BJ (cell line): ENCODE measurements at regions not wholly inside any gene's neighbourhood (a gene's known extent, or its start where the extent isn't known, plus 50 kb on each side); places are given as distances from the start of the nearest gene placed in this dataset.

Experiments used
- CTCF ChIA-PET: fragments of 350-600 bp; formaldehyde crosslinking; extraction: SDS; loops from one replicate; lab custom pipeline; 2021; ENCODE audit warnings: antibody characterized with exemption, inconsistent platforms; lab: Yijun Ruan, JAX
- POLR2A ChIA-PET: fragments of 300-600 bp; sonication (Branson Sonifier 250); formaldehyde crosslinking; extraction: SDS; loops from one replicate; lab custom pipeline; 2021; ENCODE audit warnings: antibody characterized with exemption; lab: Charles Lee
- DNase-seq: peaks from one replicate; pipeline ENCODE4 v3.0.0-alpha.2; 2011; ENCODE audit warnings: low read depth
- H3K27me3 ChIP-seq: 2 replicates; pipeline ENCODE4 v1.6.0; 2011; ENCODE audit warnings: low read length; ENCODE audit not compliant: control insufficient read depth, insufficient read depth
- H3K36me3 ChIP-seq: 2 replicates; pipeline ENCODE4 v1.5.1; 2011; ENCODE audit warnings: low read length; ENCODE audit not compliant: control insufficient read depth, insufficient read depth
- H3K4me3 ChIP-seq: 2 replicates; pipeline ENCODE4 v1.5.1; 2011; ENCODE audit warnings: low read depth, mild to moderate bottlenecking, control low read depth, low read length
- TF ChIP-seq, protein P1 (sequence below): IDR thresholded peaks from 2 replicates; pipeline ENCODE4 v1.5.1; 2011; ENCODE audit warnings: low read depth, mild to moderate bottlenecking, control low read depth, inconsistent platforms, low read length, moderate library complexity; ENCODE audit not compliant: insufficient read depth

DNA sequence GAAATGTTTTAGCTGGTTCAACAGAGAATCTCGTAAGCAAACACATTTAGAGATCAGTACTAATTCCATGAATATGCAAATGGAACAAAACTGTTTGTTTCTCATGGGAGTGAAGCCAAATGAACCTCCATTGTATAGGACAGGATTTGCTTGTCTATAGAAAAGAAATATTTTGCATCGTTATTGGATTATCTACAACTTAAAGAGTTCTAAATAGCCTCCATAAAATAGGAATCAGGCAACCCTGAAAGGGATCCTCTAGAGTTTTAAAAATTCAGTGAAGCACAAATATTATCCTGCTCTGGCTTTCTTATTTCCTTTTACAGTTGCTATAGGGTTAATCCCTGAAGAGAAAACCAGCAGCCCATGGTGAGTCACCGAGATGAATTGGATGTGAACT is 378.4 kb upstream of the NRXN1 start:
- TF ChIP-seq, protein P1, sequence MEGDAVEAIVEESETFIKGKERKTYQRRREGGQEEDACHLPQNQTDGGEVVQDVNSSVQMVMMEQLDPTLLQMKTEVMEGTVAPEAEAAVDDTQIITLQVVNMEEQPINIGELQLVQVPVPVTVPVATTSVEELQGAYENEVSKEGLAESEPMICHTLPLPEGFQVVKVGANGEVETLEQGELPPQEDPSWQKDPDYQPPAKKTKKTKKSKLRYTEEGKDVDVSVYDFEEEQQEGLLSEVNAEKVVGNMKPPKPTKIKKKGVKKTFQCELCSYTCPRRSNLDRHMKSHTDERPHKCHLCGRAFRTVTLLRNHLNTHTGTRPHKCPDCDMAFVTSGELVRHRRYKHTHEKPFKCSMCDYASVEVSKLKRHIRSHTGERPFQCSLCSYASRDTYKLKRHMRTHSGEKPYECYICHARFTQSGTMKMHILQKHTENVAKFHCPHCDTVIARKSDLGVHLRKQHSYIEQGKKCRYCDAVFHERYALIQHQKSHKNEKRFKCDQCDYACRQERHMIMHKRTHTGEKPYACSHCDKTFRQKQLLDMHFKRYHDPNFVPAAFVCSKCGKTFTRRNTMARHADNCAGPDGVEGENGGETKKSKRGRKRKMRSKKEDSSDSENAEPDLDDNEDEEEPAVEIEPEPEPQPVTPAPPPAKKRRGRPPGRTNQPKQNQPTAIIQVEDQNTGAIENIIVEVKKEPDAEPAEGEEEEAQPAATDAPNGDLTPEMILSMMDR, result no peak
- POLR2A ChIA-PET, result no interaction called here
- CTCF ChIA-PET, result no interaction called here

DNA sequence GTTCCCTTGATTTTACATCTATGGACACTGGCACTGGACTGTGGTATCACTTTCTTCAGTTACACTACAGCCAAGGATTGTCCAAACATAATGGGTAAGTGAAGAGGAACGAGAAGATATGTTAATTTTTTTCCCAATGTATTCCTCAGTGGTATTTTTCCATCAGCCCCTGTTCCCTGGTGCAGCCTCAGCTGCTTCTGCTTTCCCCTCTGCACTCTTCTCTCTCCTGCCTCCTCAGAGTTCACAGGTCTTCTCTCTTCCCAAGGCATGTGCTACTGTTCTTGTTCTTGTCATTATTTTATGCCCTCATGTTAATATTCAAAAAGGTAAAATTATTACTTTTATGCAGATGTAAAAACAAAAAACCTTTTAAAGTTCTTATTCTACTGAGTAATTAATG is 378.0 kb upstream of the NRXN1 start:
- ChIA-PET POLR2A (no interaction called here), CTCF (no interaction called here)
- H3K27me3 ChIP-seq, result no peaks in the 10 kb centered on the region
- no peak for DNase-seq
- no peaks in the 10 kb centered on the region for H3K36me3 ChIP-seq
- no peak overlapping the region for H3K4me3 ChIP-seq
- TF ChIP-seq, protein P1, result no peak

More for the DNA sequence above, 378.4 kb upstream of the NRXN1 start:
- H3K36me3 ChIP-seq, result no peaks in the 10 kb centered on the region
- H3K27me3 ChIP-seq, result no peaks in the 10 kb centered on the region
- DNase-seq, result no peak
- no peak overlapping the region for H3K4me3 ChIP-seq

DNA sequence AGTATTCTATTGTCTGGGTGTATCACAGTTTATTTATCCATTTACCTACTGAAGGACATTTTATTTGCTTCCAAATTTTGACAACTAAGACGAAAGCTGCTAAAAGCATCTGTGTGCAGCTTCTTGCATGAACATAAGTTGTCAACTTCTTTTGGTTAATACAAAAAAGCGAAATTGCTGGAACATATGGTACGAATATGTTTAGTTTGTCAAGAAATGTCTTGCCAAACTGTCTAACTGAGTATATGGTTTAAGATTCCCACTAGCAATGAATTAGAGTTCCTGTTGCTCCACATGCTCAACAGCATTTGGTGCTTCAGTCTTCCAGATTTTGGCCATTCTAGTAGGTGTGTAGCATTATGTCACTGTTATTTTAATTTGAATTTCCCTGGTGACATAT is 372.3 kb upstream of the NRXN1 start:
- TF ChIP-seq, protein P1, result no peak
- Histone ChIP-seq H3K36me3 (no peaks in the 10 kb centered on the region), H3K27me3 (no peaks in the 10 kb centered on the region), H3K4me3 (no peak overlapping the region)
- CTCF ChIA-PET, result no interaction called here
- no peak for DNase-seq
- POLR2A ChIA-PET, result no interaction called here

DNA sequence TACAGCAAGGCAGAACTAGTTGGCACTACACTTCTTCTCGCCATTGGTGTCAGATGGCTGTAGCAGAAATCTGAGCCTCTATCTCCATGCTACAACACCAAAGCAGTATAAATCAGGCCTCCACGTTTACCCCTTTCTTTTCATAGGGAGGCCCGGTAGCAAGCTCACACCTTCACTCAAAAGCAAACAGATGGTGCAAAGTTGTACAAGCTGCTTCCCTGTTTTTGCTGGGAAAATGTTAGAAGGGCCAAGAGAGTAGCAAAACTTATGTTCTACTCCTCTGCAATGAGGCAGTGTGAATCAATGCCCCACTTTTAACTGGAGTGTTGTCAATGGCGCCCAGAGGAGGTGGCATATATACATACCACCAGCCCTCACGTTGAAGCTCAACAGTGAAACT is 369.6 kb upstream of the NRXN1 start:
- H3K36me3 ChIP-seq, result no peaks in the 10 kb centered on the region
- no peaks in the 10 kb centered on the region for H3K27me3 ChIP-seq
- TF ChIP-seq, protein P1, result no peak
- POLR2A ChIA-PET, result no interaction called here
- no peak for DNase-seq
- CTCF ChIA-PET, result no interaction called here
- H3K4me3 ChIP-seq, result no peak overlapping the region

DNA sequence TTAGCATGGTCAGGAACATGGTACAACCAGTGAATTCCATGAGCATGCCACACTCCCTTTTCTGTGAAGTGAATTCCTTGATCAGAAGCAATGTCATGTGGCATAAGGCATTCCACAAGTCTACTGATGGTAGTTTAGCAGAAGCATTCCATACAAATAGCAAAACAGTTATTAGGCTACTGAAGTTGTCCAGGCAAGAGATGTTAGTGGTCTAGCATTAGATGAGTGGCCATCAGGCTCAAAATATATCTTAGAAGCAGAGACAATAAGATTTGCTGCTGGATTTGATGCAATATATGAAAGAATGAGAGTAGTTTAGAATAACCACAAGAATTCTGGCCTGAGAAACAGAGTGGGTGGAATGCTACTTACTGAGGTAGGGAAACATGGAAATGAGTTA is 355.3 kb upstream of the NRXN1 start:
- H3K4me3 ChIP-seq, result no peak overlapping the region
- no peak for DNase-seq
- H3K36me3 ChIP-seq, result no peaks in the 10 kb centered on the region
- ChIA-PET POLR2A (no interaction called here), CTCF (no interaction called here)
- TF ChIP-seq, protein P1, result no peak
- no peaks in the 10 kb centered on the region for H3K27me3 ChIP-seq
